Sigmoid colon (tissue), 6 donors: ENCODE measurements at regions not wholly inside any gene's neighbourhood (a gene's known extent, or its start where the extent isn't known, plus 50 kb on each side); places are given as distances from the start of the nearest gene placed in this dataset.
"Not testable (repeated sequence)": the region's sequence is repeated elsewhere in the genome, so short reads cannot be mapped to it uniquely, and the experiment has no call there.

Experiments
- DNase-seq: peaks from one replicate; pipeline ENCODE4 v3.0.0-alpha.2; 2019
- H3K27ac ChIP-seq, 4 donors: fragments of 200-600 bp; sonication (generic); one replicate each; pipeline ENCODE4 v1.5.1; 2016 to 2019; ENCODE audit warnings: mild to moderate bottlenecking in 1 of 4
- H3K27me3 ChIP-seq, 3 donors: fragments of 200-600 bp; sonication (generic); one replicate each; pipeline ENCODE4 v1.5.1; 2019; ENCODE audit warnings: mild to moderate bottlenecking in 1 of 3
- H3K36me3 ChIP-seq, 4 donors: fragments of 200-600 bp; sonication (generic); one replicate each; pipeline ENCODE4 v1.5.1; 2016 to 2019
- H3K4me1 ChIP-seq, 4 donors: fragments of 200-600 bp; sonication (generic); one replicate each; pipeline ENCODE4 v1.5.1; 2017 to 2019
- H3K4me3 ChIP-seq, 4 donors: fragments of 200-600 bp; sonication (generic); one replicate each; pipeline ENCODE4 v1.5.1; 2017 to 2019; ENCODE audit warnings: mild to moderate bottlenecking in 2 of 4, moderate library complexity in 1 of 4
- H3K9me3 ChIP-seq, 4 donors: fragments of 200-600 bp in 3 of 4; sonication (generic) in 3 of 4; one replicate each; pipeline versions ENCODE4 v1.5.1 to v1.6.1; 2013 to 2019
- EP300 ChIP-seq, 4 donors: sonication (generic); formaldehyde crosslinking; IDR thresholded peaks; one replicate each; pipeline ENCODE4 v1.6.1; 2017; ENCODE audit warnings: antibody characterized with exemption in 4 of 4
- POLR2A ChIP-seq, 2 donors: fragments of 450-650 bp; IDR thresholded peaks; one replicate each; pipeline ENCODE4 v1.6.1; 2016; ENCODE audit warnings: antibody characterized with exemption in 2 of 2, mild to moderate bottlenecking in 2 of 2, moderate library complexity in 2 of 2
- POLR2AphosphoS5 ChIP-seq, 4 donors: sonication (generic); formaldehyde crosslinking; IDR thresholded peaks; one replicate each; pipeline ENCODE4 v1.6.1; 2017; ENCODE audit warnings: antibody characterized with exemption in 4 of 4
- WGBS, 2 donors: extraction: QIAGEN DNeasy Blood & Tissue Kit; methylation state at CpG; one replicate each; pipeline ENCODE4 v1.1.7; 2013; 5-methylcytosine and 5-hydroxymethylcytosine counted together
- intact Hi-C: fragments of 100-400 bp; cut with DNase I; formaldehyde crosslinking; loops from one replicate; pipeline ENCODE4 v1.15.1; 2023
- TF ChIP-seq, protein P1 (sequence below), 4 experiments: fragments of 450-650 bp in 3 of 4; fragments of 200-600 bp in 1 of 4; IDR thresholded peaks; one replicate each; pipeline ENCODE4 v1.5.1; 2016 to 2019; ENCODE audit warnings: antibody characterized with exemption in 4 of 4, mild to moderate bottlenecking in 3 of 4, moderate library complexity in 2 of 4
- donor health status: healthy with polysubstance abuse.
- donor health status: healthy.

DNA sequence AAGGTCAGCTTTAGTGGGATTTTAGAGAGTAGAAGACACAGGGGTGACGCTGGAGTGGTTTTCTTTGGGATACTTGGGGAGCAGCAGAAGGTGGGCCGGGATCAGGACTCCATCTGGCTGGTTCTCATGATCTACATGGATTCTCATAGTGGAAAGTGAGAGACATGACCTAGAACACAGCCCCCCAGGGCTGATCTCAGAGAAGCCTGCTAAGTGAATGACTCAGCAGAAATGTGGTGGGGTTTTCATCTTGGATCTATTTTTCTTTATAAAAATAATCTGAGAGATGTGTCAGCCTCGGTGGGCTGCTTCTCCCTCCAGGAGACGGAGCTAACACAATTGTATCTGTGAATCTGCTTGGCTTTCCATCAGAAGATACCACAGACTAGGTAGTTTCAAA, 484.4 kb downstream of the TMEM121 start:
- H3K27me3 ChIP-seq, result peaks cover 0 to 3% (median 0%) of the 10 kb centered on the region in 3 donors
- intact Hi-C loops, result no loop called here
- no peak for DNase-seq
- no peak overlapping the region for H3K4me3 ChIP-seq
- WGBS, 2 donors, result 63 to 69% methylated on average over 4 of the region's 4 CpGs
- no peak overlapping the region for H3K27ac ChIP-seq
- no peaks in the 10 kb centered on the region for H3K4me1 ChIP-seq
- no peaks in the 10 kb centered on the region for H3K9me3 ChIP-seq
- H3K36me3 ChIP-seq, result no peaks in the 10 kb centered on the region
- TF ChIP-seq POLR2AphosphoS5 (IDR thresholded peaks at IDR 0.05) (no peak), POLR2A (IDR thresholded peaks at IDR 0.05) (no peak), EP300 (IDR thresholded peaks at IDR 0.05) (no peak)
- TF ChIP-seq, protein P1, sequence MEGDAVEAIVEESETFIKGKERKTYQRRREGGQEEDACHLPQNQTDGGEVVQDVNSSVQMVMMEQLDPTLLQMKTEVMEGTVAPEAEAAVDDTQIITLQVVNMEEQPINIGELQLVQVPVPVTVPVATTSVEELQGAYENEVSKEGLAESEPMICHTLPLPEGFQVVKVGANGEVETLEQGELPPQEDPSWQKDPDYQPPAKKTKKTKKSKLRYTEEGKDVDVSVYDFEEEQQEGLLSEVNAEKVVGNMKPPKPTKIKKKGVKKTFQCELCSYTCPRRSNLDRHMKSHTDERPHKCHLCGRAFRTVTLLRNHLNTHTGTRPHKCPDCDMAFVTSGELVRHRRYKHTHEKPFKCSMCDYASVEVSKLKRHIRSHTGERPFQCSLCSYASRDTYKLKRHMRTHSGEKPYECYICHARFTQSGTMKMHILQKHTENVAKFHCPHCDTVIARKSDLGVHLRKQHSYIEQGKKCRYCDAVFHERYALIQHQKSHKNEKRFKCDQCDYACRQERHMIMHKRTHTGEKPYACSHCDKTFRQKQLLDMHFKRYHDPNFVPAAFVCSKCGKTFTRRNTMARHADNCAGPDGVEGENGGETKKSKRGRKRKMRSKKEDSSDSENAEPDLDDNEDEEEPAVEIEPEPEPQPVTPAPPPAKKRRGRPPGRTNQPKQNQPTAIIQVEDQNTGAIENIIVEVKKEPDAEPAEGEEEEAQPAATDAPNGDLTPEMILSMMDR (IDR thresholded peaks at IDR 0.05), result no peak

DNA sequence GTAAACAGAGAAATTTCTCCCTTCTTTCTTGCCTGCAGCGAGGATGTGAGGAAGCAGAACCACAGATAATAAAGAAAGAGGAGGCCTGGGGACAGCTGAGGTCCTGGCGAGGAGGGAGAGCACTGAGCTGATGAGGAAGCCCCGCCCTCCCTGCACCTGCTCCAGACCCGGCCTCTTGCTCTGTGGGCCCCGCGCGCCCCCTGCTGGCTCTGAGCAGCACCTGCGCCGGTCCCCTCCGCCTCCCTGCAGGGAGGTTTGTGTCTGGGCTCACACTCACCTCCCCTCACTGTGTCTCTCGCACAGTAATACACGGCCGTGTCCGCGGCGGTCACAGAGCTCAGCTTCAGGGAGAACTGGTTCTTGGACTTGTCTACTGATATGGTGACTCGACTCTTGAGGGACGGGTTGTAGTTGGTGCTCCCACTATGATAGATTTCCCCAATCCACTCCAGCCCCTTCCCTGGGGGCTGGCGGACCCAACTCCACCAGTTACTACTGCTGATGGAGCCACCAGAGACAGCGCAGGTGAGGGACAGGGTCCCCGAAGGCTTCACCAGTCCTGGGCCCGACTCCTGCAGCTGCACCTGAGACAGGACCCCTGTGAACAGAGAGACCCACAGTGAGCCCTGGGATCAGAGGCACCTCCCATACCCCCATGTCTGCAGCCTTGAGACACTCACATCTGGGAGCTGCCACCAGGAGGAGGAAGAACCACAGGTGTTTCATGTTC, 485.4 kb downstream of the TMEM121 start:
- H3K9me3 ChIP-seq, H3K4me1 ChIP-seq, H3K27me3 ChIP-seq, DNase-seq, H3K36me3 ChIP-seq, intact Hi-C loops, H3K27ac ChIP-seq, H3K4me3 ChIP-seq: not testable (repeated sequence)
- TF ChIP-seq, protein P1 (IDR thresholded peaks at IDR 0.05), result peak in 1 of 4 experiments; percentile 24
- WGBS, 2 donors, result 31 to 35% methylated on average over 22 of the region's 22 CpGs

DNA sequence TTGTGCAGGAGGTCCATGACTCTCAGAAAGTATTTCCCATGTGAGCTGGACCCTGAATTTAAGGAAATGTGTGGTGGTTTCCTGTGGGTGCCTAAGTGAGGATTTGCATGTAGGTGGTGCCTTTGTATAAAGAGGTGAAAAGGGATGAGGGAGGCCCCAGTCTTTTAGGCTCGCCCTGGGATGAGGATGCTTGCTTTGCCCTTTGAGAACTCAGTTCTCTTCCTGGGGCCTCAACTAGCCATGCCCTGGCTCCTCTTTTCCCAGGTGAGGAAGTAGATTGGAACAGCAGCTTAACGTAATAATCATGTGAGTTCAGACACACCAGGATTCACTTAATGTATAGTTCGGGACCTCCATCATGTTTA, 486.0 kb downstream of the TMEM121 start:
- H3K27me3 ChIP-seq, H3K27ac ChIP-seq, H3K9me3 ChIP-seq, DNase-seq, H3K36me3 ChIP-seq, H3K4me1 ChIP-seq, intact Hi-C loops, H3K4me3 ChIP-seq: not testable (repeated sequence)
- WGBS, 2 donors, result 69 to 74% methylated on average over 3 of the region's 3 CpGs

DNA sequence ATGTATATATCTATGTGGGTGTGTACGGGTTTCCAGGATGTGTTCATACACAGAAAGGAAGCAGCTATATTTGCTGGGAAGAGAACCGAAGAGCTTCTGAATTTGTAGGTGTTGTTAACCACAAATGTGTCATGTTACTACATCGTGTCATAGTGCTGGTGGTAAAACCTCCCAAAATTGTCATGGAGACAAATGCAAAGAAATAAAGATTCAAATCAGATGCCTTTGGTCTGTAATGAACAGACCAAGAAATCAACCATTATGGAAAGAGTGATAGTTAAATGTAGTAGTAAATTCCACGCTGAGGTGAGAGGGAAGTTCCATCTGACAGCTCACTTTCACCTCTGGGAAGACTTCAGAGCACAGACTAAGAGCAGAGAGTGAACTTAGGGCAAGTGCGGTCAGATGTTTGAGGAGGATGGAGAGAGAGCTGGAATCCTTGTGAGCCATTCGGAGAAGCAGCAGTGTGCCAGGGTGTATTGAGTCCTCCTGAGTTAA, 487.5 kb downstream of the TMEM121 start:
- H3K27ac ChIP-seq, result no peak overlapping the region
- DNase-seq, result no peak
- no peaks in the 10 kb centered on the region for H3K36me3 ChIP-seq
- no peak overlapping the region for H3K4me3 ChIP-seq
- WGBS, 2 donors, result 54 to 66% methylated on average over 6 of the region's 6 CpGs
- no peaks in the 10 kb centered on the region for H3K4me1 ChIP-seq
- no peaks in the 10 kb centered on the region for H3K9me3 ChIP-seq
- no peak for TF ChIP-seq POLR2A (IDR thresholded peaks at IDR 0.05)
- no peak for TF ChIP-seq EP300 (IDR thresholded peaks at IDR 0.05)
- TF ChIP-seq POLR2AphosphoS5 (IDR thresholded peaks at IDR 0.05), result no peak
- TF ChIP-seq, protein P1 (IDR thresholded peaks at IDR 0.05), result no peak
- intact Hi-C loops, result no loop called here
- peaks cover 0 to 3% (median 0%) of the 10 kb centered on the region in 3 donors for H3K27me3 ChIP-seq

DNA sequence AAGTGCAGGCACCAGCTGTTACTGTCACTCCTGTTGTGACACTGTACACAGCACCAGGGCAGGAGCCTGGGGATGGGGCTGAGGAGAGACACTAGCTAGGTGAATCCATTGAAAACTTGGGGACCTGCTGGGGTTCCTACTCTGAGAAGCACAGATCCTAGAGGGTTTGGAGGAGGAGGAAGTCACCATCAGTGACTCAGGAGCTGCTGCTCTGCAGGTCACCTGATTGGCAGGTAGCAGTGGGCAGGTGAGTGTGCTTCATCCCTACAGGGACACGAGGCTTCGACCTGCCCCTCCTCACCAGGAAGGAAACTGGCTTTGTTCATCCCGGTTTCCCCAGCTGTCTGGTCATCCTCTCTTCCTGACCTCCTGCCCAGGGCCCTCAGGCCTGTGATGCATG, 491.6 kb downstream of the TMEM121 start:
- H3K27me3 ChIP-seq, H3K27ac ChIP-seq, H3K4me1 ChIP-seq, H3K4me3 ChIP-seq, H3K36me3 ChIP-seq, H3K9me3 ChIP-seq, DNase-seq, intact Hi-C loops: not testable (repeated sequence)
- WGBS, 2 donors, result 38 to 70% methylated on average over 3 of the region's 3 CpGs

DNA sequence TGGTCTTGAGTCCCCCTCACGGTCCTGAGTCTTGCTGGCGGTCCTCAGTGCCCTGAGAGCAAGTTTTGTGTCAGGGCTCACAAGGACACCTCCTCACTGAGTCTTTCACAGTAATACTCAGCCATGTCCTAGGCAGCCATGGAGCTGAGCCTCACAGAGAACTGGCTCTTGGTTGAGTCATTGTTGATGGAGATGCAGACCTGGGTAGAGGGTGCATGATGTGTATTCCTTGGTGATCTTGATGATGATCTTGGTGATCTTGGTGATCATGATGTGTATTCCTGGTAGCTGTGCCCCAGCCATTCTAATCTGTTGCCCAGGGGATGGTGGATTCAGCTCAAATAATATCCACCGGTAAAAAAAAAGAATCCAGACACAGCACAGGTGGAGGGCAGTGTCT, 495.4 kb downstream of the TMEM121 start:
- no peak for TF ChIP-seq EP300 (IDR thresholded peaks at IDR 0.05)
- no peak for TF ChIP-seq POLR2A (IDR thresholded peaks at IDR 0.05)
- TF ChIP-seq POLR2AphosphoS5 (IDR thresholded peaks at IDR 0.05), result no peak
- TF ChIP-seq, protein P1 (IDR thresholded peaks at IDR 0.05), result no peak
- DNase-seq, result no peak
- Histone ChIP-seq H3K27ac (no peak overlapping the region), H3K4me1 (no peaks in the 10 kb centered on the region), H3K9me3 (no peaks in the 10 kb centered on the region), H3K36me3 (no peaks in the 10 kb centered on the region), H3K27me3 (no peaks in the 10 kb centered on the region), H3K4me3 (no peak overlapping the region)
- intact Hi-C loops, result no loop called here
- WGBS, 2 donors, result 59 to 62% methylated on average over 3 of the region's 3 CpGs

DNA sequence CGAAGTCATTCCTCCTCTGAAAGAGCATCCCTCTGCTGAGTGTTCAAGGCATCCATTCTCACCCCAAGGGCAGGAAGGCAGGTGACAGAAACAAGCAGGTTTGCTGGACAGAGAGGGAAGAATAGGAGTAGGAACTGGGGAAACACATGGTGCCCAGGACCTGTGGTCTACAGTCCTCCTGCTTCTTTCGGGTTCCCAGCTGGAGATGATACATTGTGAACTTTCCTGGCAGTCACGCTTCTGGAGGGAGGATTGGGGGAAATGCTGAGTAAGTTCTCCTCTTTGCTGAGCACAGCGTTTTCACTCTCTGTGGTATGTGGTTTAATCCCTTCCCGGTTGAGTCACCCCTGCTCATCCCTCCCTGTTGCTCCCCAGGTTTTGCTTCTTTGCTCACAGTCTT, 496.3 kb downstream of the TMEM121 start:
- intact Hi-C loops, H3K4me3 ChIP-seq, H3K27me3 ChIP-seq, DNase-seq, H3K27ac ChIP-seq, H3K4me1 ChIP-seq, H3K9me3 ChIP-seq, H3K36me3 ChIP-seq: not testable (repeated sequence)
- 56 to 58% methylated on average over 5 of the region's 5 CpGs for WGBS, 2 donors
